GM10266 (cell line): ENCODE measurements at regions not wholly inside any gene's neighbourhood (a gene's known extent, or its start where the extent isn't known, plus 50 kb on each side); places are given as distances from the start of the nearest gene placed in this dataset.
A peak's percentile ranks its signal among the peaks of the same experiment; 100 is the strongest.

Source experiments
- DNase-seq: peaks from one replicate; pipeline ENCODE4 v3.0.0; 2012; ENCODE audit errors: extremely low spot score
- TF ChIP-seq, protein P1 (sequence below): IDR thresholded peaks from 2 replicates; pipeline ENCODE4 v1.5.1; 2012; ENCODE audit warnings: mild to moderate bottlenecking, low read depth; ENCODE audit not compliant: control insufficient read depth, insufficient read depth; ENCODE audit errors: missing control alignments

DNA sequence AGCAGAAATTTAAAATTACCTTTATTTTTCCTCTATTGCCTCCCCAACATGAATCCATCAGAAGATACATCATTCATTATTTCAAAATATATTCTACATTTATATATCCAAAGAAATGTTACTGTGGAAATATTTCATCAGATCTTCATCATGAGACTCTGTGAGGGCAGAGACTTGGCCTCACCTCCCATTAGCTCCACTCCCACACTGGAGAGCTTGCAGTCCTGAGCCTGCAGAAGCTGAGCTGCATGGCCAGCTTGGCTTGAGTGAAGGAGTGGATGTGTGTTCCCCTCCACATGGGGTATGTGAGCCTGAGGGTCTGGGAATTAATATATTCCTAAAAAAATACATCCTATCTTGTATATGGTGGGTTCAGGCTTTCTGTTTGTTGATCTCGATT lies 961.9 kb downstream of the TMEM121 start:
- TF ChIP-seq, protein P1, sequence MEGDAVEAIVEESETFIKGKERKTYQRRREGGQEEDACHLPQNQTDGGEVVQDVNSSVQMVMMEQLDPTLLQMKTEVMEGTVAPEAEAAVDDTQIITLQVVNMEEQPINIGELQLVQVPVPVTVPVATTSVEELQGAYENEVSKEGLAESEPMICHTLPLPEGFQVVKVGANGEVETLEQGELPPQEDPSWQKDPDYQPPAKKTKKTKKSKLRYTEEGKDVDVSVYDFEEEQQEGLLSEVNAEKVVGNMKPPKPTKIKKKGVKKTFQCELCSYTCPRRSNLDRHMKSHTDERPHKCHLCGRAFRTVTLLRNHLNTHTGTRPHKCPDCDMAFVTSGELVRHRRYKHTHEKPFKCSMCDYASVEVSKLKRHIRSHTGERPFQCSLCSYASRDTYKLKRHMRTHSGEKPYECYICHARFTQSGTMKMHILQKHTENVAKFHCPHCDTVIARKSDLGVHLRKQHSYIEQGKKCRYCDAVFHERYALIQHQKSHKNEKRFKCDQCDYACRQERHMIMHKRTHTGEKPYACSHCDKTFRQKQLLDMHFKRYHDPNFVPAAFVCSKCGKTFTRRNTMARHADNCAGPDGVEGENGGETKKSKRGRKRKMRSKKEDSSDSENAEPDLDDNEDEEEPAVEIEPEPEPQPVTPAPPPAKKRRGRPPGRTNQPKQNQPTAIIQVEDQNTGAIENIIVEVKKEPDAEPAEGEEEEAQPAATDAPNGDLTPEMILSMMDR = no peak
- DNase-seq = no peak

DNA sequence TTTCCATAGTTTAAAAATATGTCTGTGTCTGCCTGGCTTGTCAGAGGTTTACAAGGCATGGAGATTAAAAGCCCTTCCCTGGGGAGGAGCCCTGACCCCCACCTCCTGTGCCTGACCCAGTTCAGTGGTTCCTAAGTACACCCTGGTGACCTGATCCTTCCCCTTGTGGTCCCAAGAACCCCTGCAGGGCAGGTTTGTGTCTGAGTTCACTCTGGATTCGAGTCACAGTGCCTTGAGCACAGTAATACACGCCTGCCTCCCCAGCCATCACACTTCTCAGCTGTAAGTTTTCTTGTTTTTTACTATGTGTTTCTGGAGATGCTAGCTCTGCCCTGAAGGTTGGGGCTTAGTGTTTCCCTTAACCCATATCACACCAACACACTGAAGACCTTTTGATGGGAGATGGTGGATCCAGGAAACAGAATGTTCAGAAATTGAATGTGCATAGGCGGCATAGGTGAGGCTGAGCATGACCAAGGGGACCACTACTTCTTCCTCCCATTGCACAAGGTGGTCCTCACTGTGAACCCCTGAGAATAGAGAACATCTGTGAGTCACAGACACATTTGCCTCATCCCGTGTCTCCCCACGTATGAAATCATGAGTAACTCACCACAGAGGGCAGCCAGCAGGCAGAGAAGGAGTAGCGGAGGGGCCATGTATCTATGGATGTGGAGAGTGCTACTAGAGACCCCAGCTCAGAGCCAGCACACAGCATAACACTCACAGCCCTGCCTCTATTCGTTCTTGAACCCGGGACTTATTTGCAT lies 962.9 kb downstream of the TMEM121 start:
- no peak for DNase-seq
- TF ChIP-seq, protein P1 = no peak

DNA sequence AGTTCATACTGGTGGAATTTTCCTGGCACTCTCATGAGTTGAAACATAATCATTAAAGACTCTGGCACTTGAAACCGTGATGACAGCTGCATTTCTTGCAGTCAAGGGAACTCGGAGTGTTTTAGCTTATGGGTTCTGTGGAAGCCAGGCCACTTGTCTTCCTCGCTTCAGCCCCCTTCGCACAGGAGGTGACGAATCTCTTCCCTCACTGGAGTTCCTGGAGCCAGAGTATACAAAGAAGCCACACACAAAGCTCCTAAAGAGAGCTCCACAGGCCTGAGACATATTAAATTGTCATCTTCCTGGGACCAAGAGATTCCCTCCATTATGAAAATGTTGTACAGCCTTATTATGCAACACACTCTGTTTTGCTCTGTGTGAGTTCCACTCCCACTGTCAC lies 964.1 kb downstream of the TMEM121 start:
- DNase-seq = no peak
- TF ChIP-seq, protein P1 = no peak

DNA sequence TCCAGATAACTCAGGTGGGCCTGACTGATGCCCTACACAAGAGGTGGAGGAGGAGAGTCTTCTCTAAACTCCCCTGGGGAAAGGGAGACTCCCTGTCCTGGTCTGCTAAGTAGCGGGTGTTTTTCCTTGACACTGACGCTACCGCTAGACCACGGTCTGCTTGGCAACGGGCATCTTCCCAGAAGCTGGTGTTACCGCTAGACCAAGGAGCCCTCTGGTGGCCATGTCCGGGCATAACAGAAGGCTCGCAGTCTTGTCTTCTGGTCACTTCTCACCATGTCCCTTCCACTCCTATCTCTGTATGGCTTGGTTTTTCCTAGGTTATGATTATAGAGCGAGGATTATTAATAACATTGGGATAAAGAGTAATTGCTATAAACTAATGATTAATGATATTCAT lies 965.5 kb downstream of the TMEM121 start:
- TF ChIP-seq, protein P1 = peak; percentile 31
- no peak for DNase-seq

DNA sequence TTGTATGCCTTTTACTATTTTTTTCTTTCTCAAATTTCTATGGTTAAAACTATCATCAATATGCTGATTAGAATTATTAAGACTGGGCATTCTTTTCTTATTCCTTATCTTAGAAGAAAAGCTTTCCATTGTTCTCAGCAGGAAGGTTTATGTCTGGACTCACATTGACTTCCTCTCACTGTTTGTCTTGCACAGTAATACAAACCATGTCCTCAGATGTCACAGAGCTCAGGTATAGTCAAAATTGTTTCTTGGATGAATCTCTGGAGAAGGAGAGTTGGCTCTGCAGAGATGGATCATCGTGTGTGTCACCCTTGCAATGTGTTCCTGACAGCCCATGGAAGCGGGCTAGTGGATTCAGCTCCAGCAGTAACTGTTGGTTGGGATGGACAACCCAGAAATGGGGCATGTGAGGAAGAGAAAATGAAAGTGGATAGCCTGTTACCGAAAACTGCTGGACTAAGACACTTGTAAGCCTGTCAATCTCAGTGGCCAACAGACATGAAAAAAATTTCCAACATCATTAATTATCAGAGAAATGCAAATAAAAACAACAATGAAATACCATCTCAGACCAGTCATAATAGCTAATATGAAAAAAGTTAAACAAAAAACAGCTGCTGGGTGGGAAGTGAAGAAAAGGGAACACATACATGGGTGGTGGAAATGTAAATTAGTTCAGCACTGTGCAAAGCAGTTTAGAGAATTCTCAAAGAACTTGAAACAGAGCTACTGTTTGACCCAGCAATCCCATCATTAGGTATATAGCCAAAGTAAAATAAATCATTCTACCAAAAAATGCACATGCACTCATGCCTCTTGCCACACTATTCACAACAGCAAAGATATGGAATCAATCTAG lies 967.8 kb downstream of the TMEM121 start:
- TF ChIP-seq, protein P1 = no peak
- no peak for DNase-seq

DNA sequence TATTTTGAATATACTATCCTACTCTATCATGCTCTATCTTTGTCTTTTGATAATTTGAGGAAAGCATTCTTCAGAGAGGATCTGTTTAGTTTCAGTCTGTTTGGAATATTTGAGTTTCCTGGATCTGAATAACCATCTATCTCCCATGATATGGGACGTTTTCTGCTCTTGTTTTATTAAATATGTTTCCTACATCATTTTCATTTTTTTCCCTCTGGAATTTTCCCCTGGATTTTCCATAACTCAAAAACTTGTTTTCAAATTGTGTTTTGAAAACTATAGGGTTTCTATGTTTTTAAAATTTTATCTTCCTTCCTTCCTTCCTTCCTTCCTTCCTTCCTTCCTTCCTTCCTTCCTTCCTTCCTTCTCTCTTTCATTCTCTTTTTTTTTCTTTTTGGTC lies 974.2 kb downstream of the TMEM121 start:
- no peak for DNase-seq
- TF ChIP-seq, protein P1 = no peak

DNA sequence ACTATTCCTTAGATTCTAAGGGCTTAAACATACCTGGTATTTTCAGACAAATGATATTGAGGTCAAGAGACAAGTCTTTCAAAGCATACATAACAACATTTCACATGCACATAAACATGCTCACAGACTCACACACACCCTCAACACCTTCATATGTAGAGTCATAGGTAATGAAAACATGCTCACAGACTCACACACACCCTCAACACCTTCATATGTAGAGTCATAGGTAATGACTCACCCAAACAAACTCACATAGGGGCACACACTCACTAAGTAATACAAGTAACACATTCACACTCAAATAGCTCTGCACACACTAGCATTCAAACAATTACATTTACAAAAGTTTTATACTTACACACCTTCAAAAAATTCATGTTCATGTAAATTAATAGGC lies 975.5 kb downstream of the TMEM121 start:
- DNase-seq = no peak
- TF ChIP-seq, protein P1 = no peak
